Activated CD4-positive, alpha-beta T cell treated with anti-CD3 and anti-CD28 coated beads, Interleukin-2, amount 10 ng/mL, durations not matched to agents 7 days and 5 days (primary cell): ENCODE measurements at regions not wholly inside any gene's neighbourhood (a gene's known extent, or its start where the extent isn't known, plus 50 kb on each side); places are given as distances from the start of the nearest gene placed in this dataset.
"Not testable (repeated sequence)": the region's sequence is repeated elsewhere in the genome, so short reads cannot be mapped to it uniquely, and the experiment has no call there.

ENCODE experiments used
- CTCF ChIA-PET: fragments of 350-600 bp; sonication (Branson Sonifier 250); formaldehyde crosslinking; loops from one replicate; lab custom pipeline; 2021; ENCODE audit warnings: antibody characterized with exemption; lab: Charles Lee
- POLR2A ChIA-PET: fragments of 350-600 bp; sonication (Branson Sonifier 250); formaldehyde crosslinking; loops from one replicate; lab custom pipeline; 2021; ENCODE audit warnings: antibody characterized with exemption; lab: Charles Lee
- DNase-seq: peaks from one replicate; pipeline ENCODE4 v3.0.0-alpha.2; 2020
- H3K27ac Mint-ChIP-seq: one replicate; pipeline ENCODE4 v1.8.0; 2021; ENCODE audit warnings: mild to moderate bottlenecking, moderate library complexity, mixed read lengths
- H3K27me3 Mint-ChIP-seq: one replicate; pipeline ENCODE4 v1.8.0; 2021; ENCODE audit warnings: mixed read lengths
- H3K36me3 Mint-ChIP-seq: one replicate; pipeline ENCODE4 v1.8.0; 2021; ENCODE audit warnings: low read depth, mixed read lengths
- H3K4me1 Mint-ChIP-seq: one replicate; pipeline ENCODE4 v1.8.0; 2021; ENCODE audit warnings: mixed read lengths
- H3K4me3 Mint-ChIP-seq: one replicate; pipeline ENCODE4 v1.8.0; 2021; ENCODE audit warnings: mild to moderate bottlenecking, moderate library complexity, mixed read lengths
- H3K9me3 Mint-ChIP-seq: one replicate; pipeline ENCODE4 v1.8.0; 2021; ENCODE audit warnings: mixed read lengths

GRCh38 chrX:40391662-40392061, 189.1 kb upstream of the ATP6AP2 start:
- Mint-ChIP-seq H3K27me3 (no peaks in the 10 kb centered on the region), H3K4me3 (no peak overlapping the region), H3K9me3 (no peaks in the 10 kb centered on the region), H3K4me1 (peaks cover 1% of the 10 kb centered on the region), H3K27ac (no peak overlapping the region), H3K36me3 (no peaks in the 10 kb centered on the region)
- CTCF ChIA-PET, result no interaction called here
- POLR2A ChIA-PET, result no interaction called here
- no peak for DNase-seq

GRCh38 chrX:40389555-40389954, 191.2 kb upstream of the ATP6AP2 start:
- no peaks in the 10 kb centered on the region for H3K36me3 Mint-ChIP-seq
- CTCF ChIA-PET, result no interaction called here
- no peak for DNase-seq
- POLR2A ChIA-PET, result no interaction called here
- no peaks in the 10 kb centered on the region for H3K9me3 Mint-ChIP-seq
- no peaks in the 10 kb centered on the region for H3K27me3 Mint-ChIP-seq
- H3K4me3 Mint-ChIP-seq, result no peak overlapping the region
- H3K27ac Mint-ChIP-seq, result no peak overlapping the region
- peaks cover 1% of the 10 kb centered on the region for H3K4me1 Mint-ChIP-seq

- no peak for DNase-seq
- CTCF ChIA-PET, result no interaction called here
- H3K4me3 Mint-ChIP-seq, result no peak overlapping the region
- H3K27ac Mint-ChIP-seq, result no peak overlapping the region
- H3K4me1 Mint-ChIP-seq, result peaks cover 1% of the 10 kb centered on the region
- POLR2A ChIA-PET, result no interaction called here
- H3K9me3 Mint-ChIP-seq, result no peaks in the 10 kb centered on the region
- no peaks in the 10 kb centered on the region for H3K36me3 Mint-ChIP-seq
- H3K27me3 Mint-ChIP-seq, result no peaks in the 10 kb centered on the region
Observed at GRCh38 chrX:40388441-40388840, 192.3 kb upstream of the ATP6AP2 start.

- DNase-seq, POLR2A ChIA-PET, H3K4me3 Mint-ChIP-seq, H3K9me3 Mint-ChIP-seq, H3K36me3 Mint-ChIP-seq, CTCF ChIA-PET, H3K27ac Mint-ChIP-seq, H3K4me1 Mint-ChIP-seq, H3K27me3 Mint-ChIP-seq: not testable (repeated sequence)
Observed at GRCh38 chrX:40387869-40388268, 192.9 kb upstream of the ATP6AP2 start.

- H3K4me1 Mint-ChIP-seq, H3K36me3 Mint-ChIP-seq, POLR2A ChIA-PET, H3K27me3 Mint-ChIP-seq, H3K9me3 Mint-ChIP-seq, DNase-seq, H3K27ac Mint-ChIP-seq, H3K4me3 Mint-ChIP-seq, CTCF ChIA-PET: not testable (repeated sequence)
Observed at GRCh38 chrX:40387311-40387710, 193.5 kb upstream of the ATP6AP2 start.

- no peak overlapping the region for H3K27ac Mint-ChIP-seq
- H3K4me1 Mint-ChIP-seq, result peaks cover 1% of the 10 kb centered on the region
- POLR2A ChIA-PET, result no interaction called here
- CTCF ChIA-PET, result interaction anchor here (0.7 kb wide), 1 partner anchor 1371 kb away, joined by 3 read pairs; no protein-coding TSS in a partner anchor
- H3K4me3 Mint-ChIP-seq, result no peak overlapping the region
- DNase-seq, result no peak
- H3K9me3 Mint-ChIP-seq, result no peaks in the 10 kb centered on the region
- H3K27me3 Mint-ChIP-seq, result no peaks in the 10 kb centered on the region
- H3K36me3 Mint-ChIP-seq, result no peaks in the 10 kb centered on the region
Observed at GRCh38 chrX:40385682-40386081, 195.1 kb upstream of the ATP6AP2 start.

- CTCF ChIA-PET, result interaction anchor here (0.7 kb wide), 1 partner anchor 1371 kb away, joined by 3 read pairs; no protein-coding TSS in a partner anchor
- Mint-ChIP-seq H3K4me3 (no peak overlapping the region), H3K27ac (no peak overlapping the region), H3K4me1 (peaks cover 1% of the 10 kb centered on the region), H3K9me3 (no peaks in the 10 kb centered on the region), H3K27me3 (no peaks in the 10 kb centered on the region), H3K36me3 (no peaks in the 10 kb centered on the region)
- POLR2A ChIA-PET, result no interaction called here
- DNase-seq, result no peak
Observed at GRCh38 chrX:40385256-40385655, 195.5 kb upstream of the ATP6AP2 start.

GRCh38 chrX:40383969-40384368, 196.8 kb upstream of the ATP6AP2 start:
- H3K4me1 Mint-ChIP-seq, result peaks cover 1% of the 10 kb centered on the region
- H3K36me3 Mint-ChIP-seq, result no peaks in the 10 kb centered on the region
- no peaks in the 10 kb centered on the region for H3K27me3 Mint-ChIP-seq
- H3K4me3 Mint-ChIP-seq, result no peak overlapping the region
- CTCF ChIA-PET, result no interaction called here
- H3K9me3 Mint-ChIP-seq, result no peaks in the 10 kb centered on the region
- no peak for DNase-seq
- no peak overlapping the region for H3K27ac Mint-ChIP-seq
- POLR2A ChIA-PET, result no interaction called here

GRCh38 chrX:40383360-40383759, 197.4 kb upstream of the ATP6AP2 start:
- H3K27me3 Mint-ChIP-seq, result no peaks in the 10 kb centered on the region
- H3K4me3 Mint-ChIP-seq, result no peak overlapping the region
- no peak overlapping the region for H3K27ac Mint-ChIP-seq
- CTCF ChIA-PET, result no interaction called here
- no peaks in the 10 kb centered on the region for H3K9me3 Mint-ChIP-seq
- H3K4me1 Mint-ChIP-seq, result peaks cover 1% of the 10 kb centered on the region
- H3K36me3 Mint-ChIP-seq, result no peaks in the 10 kb centered on the region
- POLR2A ChIA-PET, result no interaction called here
- no peak for DNase-seq

- no peaks in the 10 kb centered on the region for H3K9me3 Mint-ChIP-seq
- no peak for DNase-seq
- H3K4me3 Mint-ChIP-seq, result no peak overlapping the region
- no peaks in the 10 kb centered on the region for H3K4me1 Mint-ChIP-seq
- H3K27me3 Mint-ChIP-seq, result no peaks in the 10 kb centered on the region
- ChIA-PET CTCF (no interaction called here), POLR2A (no interaction called here)
- no peaks in the 10 kb centered on the region for H3K36me3 Mint-ChIP-seq
- H3K27ac Mint-ChIP-seq, result no peak overlapping the region
Observed at GRCh38 chrX:40380655-40381488, 199.9 kb upstream of the ATP6AP2 start.

GRCh38 chrX:40377684-40378083, 203.1 kb upstream of the ATP6AP2 start:
- Mint-ChIP-seq H3K4me1 (no peaks in the 10 kb centered on the region), H3K36me3 (no peaks in the 10 kb centered on the region), H3K9me3 (no peaks in the 10 kb centered on the region), H3K27ac (no peak overlapping the region), H3K4me3 (no peak overlapping the region), H3K27me3 (no peaks in the 10 kb centered on the region)
- POLR2A ChIA-PET, result no interaction called here
- no peak for DNase-seq
- CTCF ChIA-PET, result no interaction called here

- Mint-ChIP-seq H3K27ac (no peak overlapping the region), H3K36me3 (no peaks in the 10 kb centered on the region), H3K9me3 (no peaks in the 10 kb centered on the region), H3K4me1 (no peaks in the 10 kb centered on the region), H3K27me3 (no peaks in the 10 kb centered on the region), H3K4me3 (no peak overlapping the region)
- POLR2A ChIA-PET, result no interaction called here
- CTCF ChIA-PET, result interaction anchor here (0.6 kb wide), 2 partner anchors 19 to 29 kb away, joined by 3 to 5 read pairs; no protein-coding TSS in a partner anchor
- no peak for DNase-seq
Observed at GRCh38 chrX:40374486-40374885, 206.3 kb upstream of the ATP6AP2 start.

- H3K36me3 Mint-ChIP-seq, result no peaks in the 10 kb centered on the region
- POLR2A ChIA-PET, result no interaction called here
- H3K27me3 Mint-ChIP-seq, result no peaks in the 10 kb centered on the region
- no peak for DNase-seq
- H3K4me1 Mint-ChIP-seq, result no peaks in the 10 kb centered on the region
- H3K9me3 Mint-ChIP-seq, result no peaks in the 10 kb centered on the region
- no peak overlapping the region for H3K4me3 Mint-ChIP-seq
- H3K27ac Mint-ChIP-seq, result no peak overlapping the region
- CTCF ChIA-PET, result no interaction called here
Observed at GRCh38 chrX:40373641-40374040, 207.1 kb upstream of the ATP6AP2 start.

- no peaks in the 10 kb centered on the region for H3K9me3 Mint-ChIP-seq
- no peaks in the 10 kb centered on the region for H3K36me3 Mint-ChIP-seq
- no peak overlapping the region for H3K27ac Mint-ChIP-seq
- no peak overlapping the region for H3K4me3 Mint-ChIP-seq
- H3K4me1 Mint-ChIP-seq, result no peaks in the 10 kb centered on the region
- no peaks in the 10 kb centered on the region for H3K27me3 Mint-ChIP-seq
- ChIA-PET POLR2A (no interaction called here), CTCF (no interaction called here)
- no peak for DNase-seq
Observed at GRCh38 chrX:40373025-40373424, 207.7 kb upstream of the ATP6AP2 start.
